WERI-Rb-1 (cell line): ENCODE measurements at regions not wholly inside any gene's neighbourhood (a gene's known extent, or its start where the extent isn't known, plus 50 kb on each side); places are given as distances from the start of the nearest gene placed in this dataset.

Experiments
- DNase-seq: peaks from one replicate; pipeline ENCODE4 v3.0.0-alpha.2; 2020
- H3K27ac ChIP-seq: fragments of 250-450 bp; sonication (Bioruptor Pico); 2 replicates; pipeline ENCODE4 v1.5.1; 2020; ENCODE audit warnings: mild to moderate bottlenecking, moderate library complexity
- H3K27me3 ChIP-seq: fragments of 250-450 bp; sonication (Bioruptor Pico); 2 replicates; pipeline ENCODE4 v1.5.1; 2021; ENCODE audit warnings: mild to moderate bottlenecking, low read depth, moderate library complexity; ENCODE audit not compliant: insufficient read depth, severe bottlenecking
- H3K36me3 ChIP-seq: fragments of 250-450 bp; sonication (Bioruptor Pico); 2 replicates; pipeline ENCODE4 v1.5.1; 2020; ENCODE audit warnings: mild to moderate bottlenecking, moderate library complexity
- H3K4me3 ChIP-seq: 2 replicates; pipeline ENCODE4 v1.5.1; 2011; ENCODE audit warnings: low read depth, mild to moderate bottlenecking, control low read depth, low read length
- H3K9me3 ChIP-seq: fragments of 250-450 bp; sonication (Bioruptor Pico); 2 replicates; pipeline ENCODE4 v1.5.1; 2021; ENCODE audit warnings: mild to moderate bottlenecking, moderate library complexity; ENCODE audit not compliant: severe bottlenecking
- TF ChIP-seq, protein P1 (sequence below): IDR thresholded peaks from 2 replicates; pipeline ENCODE4 v1.5.1; 2011; ENCODE audit warnings: low read depth, mild to moderate bottlenecking, control low read depth, inconsistent platforms, low read length

DNA sequence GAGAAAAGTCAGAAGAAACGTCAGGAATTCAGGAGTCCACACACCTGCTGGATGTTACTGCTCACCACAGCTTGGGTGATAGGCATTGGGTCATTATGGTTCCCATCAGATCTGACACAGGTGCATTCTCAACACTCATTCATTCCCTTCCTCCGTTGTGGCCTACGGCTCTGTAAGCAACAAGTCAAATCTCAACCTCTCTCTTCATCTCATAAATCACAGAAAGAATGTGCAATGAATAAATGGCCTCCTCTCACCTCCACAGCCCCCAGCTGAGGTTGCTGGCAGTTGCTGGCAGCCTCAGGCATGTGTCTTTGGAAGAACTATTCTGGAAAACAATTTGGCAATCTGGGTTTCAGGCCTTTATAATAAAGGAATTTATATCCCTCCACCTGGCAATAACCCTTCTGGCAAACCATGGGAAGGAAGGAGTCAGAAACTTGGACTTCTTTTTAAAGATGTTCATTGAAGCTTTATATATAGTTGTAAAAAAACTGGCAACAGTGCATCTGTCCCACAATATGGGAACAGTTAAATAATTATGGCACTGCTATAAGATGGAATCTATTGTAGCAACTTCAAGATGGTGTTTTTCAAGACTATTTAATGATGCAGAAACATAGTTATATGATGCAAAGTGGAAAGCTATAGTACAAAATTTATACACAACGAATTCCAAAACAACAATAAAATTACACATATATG lies 175.4 kb downstream of the ANAPC1 start:
- H3K27ac ChIP-seq: no peak overlapping the region

DNA sequence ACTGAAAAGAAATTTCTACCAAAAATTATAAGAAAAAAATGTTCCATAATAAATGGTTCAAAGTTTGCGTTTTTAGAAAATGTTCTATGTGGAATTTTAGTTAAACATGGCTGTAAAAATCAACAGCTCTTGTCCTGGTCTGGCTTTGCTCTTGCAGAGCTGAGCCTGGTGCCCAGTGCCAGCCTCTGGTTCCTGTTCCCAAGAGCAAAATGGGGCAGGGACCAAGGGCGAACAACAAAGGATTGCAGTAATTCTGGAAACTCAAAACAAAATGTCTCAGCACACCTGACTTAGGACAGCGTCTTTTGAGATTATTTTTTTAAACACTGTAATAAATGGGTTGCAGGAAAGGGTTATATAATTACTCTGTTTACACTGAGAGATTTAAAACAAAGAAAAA lies 174.7 kb downstream of the ANAPC1 start:
- Histone ChIP-seq H3K4me3 (no peak overlapping the region), H3K27ac (no peak overlapping the region), H3K9me3 (no peaks in the 10 kb centered on the region), H3K36me3 (no peaks in the 10 kb centered on the region), H3K27me3 (peaks cover 94% of the 10 kb centered on the region)
- TF ChIP-seq, protein P1, sequence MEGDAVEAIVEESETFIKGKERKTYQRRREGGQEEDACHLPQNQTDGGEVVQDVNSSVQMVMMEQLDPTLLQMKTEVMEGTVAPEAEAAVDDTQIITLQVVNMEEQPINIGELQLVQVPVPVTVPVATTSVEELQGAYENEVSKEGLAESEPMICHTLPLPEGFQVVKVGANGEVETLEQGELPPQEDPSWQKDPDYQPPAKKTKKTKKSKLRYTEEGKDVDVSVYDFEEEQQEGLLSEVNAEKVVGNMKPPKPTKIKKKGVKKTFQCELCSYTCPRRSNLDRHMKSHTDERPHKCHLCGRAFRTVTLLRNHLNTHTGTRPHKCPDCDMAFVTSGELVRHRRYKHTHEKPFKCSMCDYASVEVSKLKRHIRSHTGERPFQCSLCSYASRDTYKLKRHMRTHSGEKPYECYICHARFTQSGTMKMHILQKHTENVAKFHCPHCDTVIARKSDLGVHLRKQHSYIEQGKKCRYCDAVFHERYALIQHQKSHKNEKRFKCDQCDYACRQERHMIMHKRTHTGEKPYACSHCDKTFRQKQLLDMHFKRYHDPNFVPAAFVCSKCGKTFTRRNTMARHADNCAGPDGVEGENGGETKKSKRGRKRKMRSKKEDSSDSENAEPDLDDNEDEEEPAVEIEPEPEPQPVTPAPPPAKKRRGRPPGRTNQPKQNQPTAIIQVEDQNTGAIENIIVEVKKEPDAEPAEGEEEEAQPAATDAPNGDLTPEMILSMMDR: no peak
- no peak for DNase-seq

More for the DNA sequence above, 175.4 kb downstream of the ANAPC1 start:
- Histone ChIP-seq H3K27me3 (peaks cover 95% of the 10 kb centered on the region), H3K9me3 (no peaks in the 10 kb centered on the region), H3K36me3 (no peaks in the 10 kb centered on the region), H3K4me3 (no peak overlapping the region)
- DNase-seq: no peak
- TF ChIP-seq, protein P1: no peak

DNA sequence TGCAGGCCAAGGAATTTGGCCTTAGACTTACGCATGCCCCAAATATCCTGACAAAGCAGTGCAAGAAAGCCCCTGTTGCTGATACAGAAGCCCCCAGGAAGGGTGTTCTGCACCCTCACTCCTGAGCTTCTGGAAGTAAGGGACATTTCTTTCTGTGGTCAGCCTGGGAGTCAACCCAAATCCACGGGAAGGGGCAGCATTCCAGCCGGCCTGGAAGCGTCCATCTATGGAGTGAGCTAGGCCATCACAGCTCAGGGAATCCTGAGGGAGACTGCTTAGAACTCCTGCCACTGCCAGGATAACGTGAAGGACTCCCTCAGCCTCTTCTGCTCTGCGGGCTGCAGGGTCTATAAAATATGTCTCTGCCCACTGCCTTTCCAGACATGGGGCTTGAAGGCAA lies 173.9 kb downstream of the ANAPC1 start:
- TF ChIP-seq, protein P1: no peak
- H3K36me3 ChIP-seq: no peaks in the 10 kb centered on the region
- H3K4me3 ChIP-seq: no peak overlapping the region
- no peak for DNase-seq
- no peak overlapping the region for H3K27ac ChIP-seq
- no peaks in the 10 kb centered on the region for H3K9me3 ChIP-seq
- H3K27me3 ChIP-seq: peaks cover 96% of the 10 kb centered on the region

DNA sequence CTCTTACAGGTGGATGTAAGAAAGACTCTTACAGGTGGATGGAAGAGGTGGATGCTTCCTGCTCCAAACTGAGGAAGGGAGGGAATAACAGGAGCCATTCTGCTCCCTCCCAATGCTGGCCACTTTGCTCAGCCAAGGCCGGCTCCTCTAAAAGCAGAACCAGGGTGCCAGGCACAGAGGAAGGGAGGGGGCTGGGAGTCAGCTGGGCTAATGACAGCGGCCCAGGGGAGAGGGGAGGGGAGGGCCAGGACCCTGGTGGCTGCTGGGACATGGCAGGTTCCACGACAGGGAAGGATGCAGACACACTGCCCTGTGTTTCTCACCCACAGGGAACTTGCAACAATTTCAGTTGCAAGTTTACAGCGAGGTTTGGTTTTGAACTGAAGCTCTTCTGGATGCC lies 173.4 kb downstream of the ANAPC1 start:
- no peak overlapping the region for H3K27ac ChIP-seq
- peaks cover 97% of the 10 kb centered on the region for H3K27me3 ChIP-seq
- no peak for DNase-seq
- no peaks in the 10 kb centered on the region for H3K36me3 ChIP-seq
- H3K9me3 ChIP-seq: no peaks in the 10 kb centered on the region
- no peak overlapping the region for H3K4me3 ChIP-seq
- TF ChIP-seq, protein P1: no peak

DNA sequence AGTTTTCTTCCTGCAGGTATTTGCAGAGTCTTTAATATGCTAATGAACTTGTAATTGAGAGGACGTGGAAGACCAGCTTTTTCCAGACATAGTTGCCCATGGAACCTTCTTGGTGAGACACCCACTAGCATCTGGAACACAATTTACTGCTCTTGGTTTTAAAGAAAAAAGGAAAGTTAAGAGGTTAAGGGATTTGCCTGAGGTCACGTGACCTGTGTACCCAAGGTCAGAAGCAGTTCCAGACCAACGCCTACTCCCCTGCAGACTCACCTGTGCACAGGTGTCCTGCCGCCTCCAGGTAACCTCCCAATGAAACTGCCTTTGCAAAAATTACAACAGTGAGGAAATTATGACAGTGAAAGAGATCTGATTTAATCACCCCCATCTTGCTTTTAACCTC lies 172.7 kb downstream of the ANAPC1 start:
- DNase-seq: no peak
- H3K36me3 ChIP-seq: no peaks in the 10 kb centered on the region
- H3K9me3 ChIP-seq: no peaks in the 10 kb centered on the region
- H3K27ac ChIP-seq: no peak overlapping the region
- H3K27me3 ChIP-seq: peaks cover 97% of the 10 kb centered on the region
- TF ChIP-seq, protein P1: no peak
- no peak overlapping the region for H3K4me3 ChIP-seq

DNA sequence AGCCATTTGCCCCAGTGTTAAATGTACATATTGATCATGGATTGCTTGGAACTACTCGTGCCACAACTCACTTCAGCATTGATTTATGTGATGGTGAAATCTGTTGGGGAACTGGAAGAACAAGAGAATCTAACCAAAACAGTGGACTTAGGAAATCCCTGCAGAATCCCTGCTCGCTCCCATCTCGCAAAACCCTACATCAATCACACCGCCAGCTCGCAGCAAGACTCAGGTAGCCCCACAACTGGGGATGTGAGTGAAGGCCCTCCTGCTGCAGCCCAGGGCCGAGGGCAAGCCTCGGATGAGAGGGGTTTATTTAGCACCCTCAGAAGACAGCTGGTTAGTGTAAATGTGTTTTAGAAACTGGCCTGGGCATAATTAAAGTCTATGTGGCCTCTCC lies 171.6 kb downstream of the ANAPC1 start:
- peaks cover 97% of the 10 kb centered on the region for H3K27me3 ChIP-seq
- no peak overlapping the region for H3K27ac ChIP-seq
- TF ChIP-seq, protein P1: no peak
- H3K4me3 ChIP-seq: no peak overlapping the region
- no peaks in the 10 kb centered on the region for H3K9me3 ChIP-seq
- H3K36me3 ChIP-seq: no peaks in the 10 kb centered on the region
- no peak for DNase-seq
